Upper lobe of left lung (tissue), 6 donors: ENCODE measurements at regions not wholly inside any gene's neighbourhood (a gene's known extent, or its start where the extent isn't known, plus 50 kb on each side); places are given as distances from the start of the nearest gene placed in this dataset.

Source experiments
- ATAC-seq, 2 donors: fragments of 200-7000 bp; cut with Tn5 transposase; one replicate each; pipeline ENCODE4 v1.9.1; 2022; ENCODE audit warnings: mild to moderate bottlenecking in 2 of 2, moderate library complexity in 2 of 2; ENCODE audit not compliant: low FRiP score in 2 of 2
- DNase-seq, 2 donors: peaks; one replicate each; pipeline ENCODE4 v3.0.0-alpha.2; 2019 to 2020
- H3K27ac ChIP-seq, 4 donors: fragments of 200-600 bp; sonication (generic); one replicate each; pipeline ENCODE4 v1.5.1; 2016 to 2019
- H3K27me3 ChIP-seq, 4 donors: fragments of 200-600 bp; sonication (generic); one replicate each; pipeline ENCODE4 v1.5.1; 2017 to 2019
- H3K36me3 ChIP-seq, 4 donors: fragments of 200-600 bp; sonication (generic); one replicate each; pipeline ENCODE4 v1.5.1; 2016 to 2019
- H3K4me1 ChIP-seq, 4 donors: fragments of 200-600 bp; sonication (generic); one replicate each; pipeline ENCODE4 v1.5.1; 2018 to 2019
- H3K4me3 ChIP-seq, 4 donors: fragments of 200-600 bp; sonication (generic); one replicate each; pipeline ENCODE4 v1.5.1; 2017 to 2019; ENCODE audit warnings: mild to moderate bottlenecking in 2 of 4, moderate library complexity in 1 of 4
- H3K9me3 ChIP-seq, 4 donors: fragments of 200-600 bp; sonication (generic); one replicate each; pipeline ENCODE4 v1.5.1; 2018 to 2019
- EP300 ChIP-seq, 4 donors: sonication (generic); formaldehyde crosslinking; IDR thresholded peaks; one replicate each; pipeline ENCODE4 v1.5.1; 2017; ENCODE audit warnings: antibody characterized with exemption in 4 of 4, control low read depth in 2 of 4
- POLR2A ChIP-seq, 4 donors: fragments of 450-650 bp; IDR thresholded peaks; one replicate each; pipeline ENCODE4 v1.5.1; 2016 to 2017; ENCODE audit warnings: antibody characterized with exemption in 4 of 4, mild to moderate bottlenecking in 2 of 4
- POLR2AphosphoS5 ChIP-seq, 2 donors: sonication (generic); formaldehyde crosslinking; IDR thresholded peaks; one replicate each; pipeline ENCODE4 v1.5.1; 2017; ENCODE audit warnings: antibody characterized with exemption in 2 of 2
- WGBS, 2 donors: methylation state at CpG; one replicate each; pipeline ENCODE4 v1.1.5; 2017 to 2018; 5-methylcytosine and 5-hydroxymethylcytosine counted together
- TF ChIP-seq, protein P1 (sequence below), 6 experiments: fragments of 450-650 bp in 4 of 6; fragments of 200-600 bp in 2 of 6; sonication (generic) in 2 of 6; IDR thresholded peaks; one replicate each; pipeline ENCODE4 v1.5.1; 2016 to 2019; ENCODE audit warnings: antibody characterized with exemption in 6 of 6
- donor health status: DM: no; HTN: no; CAD: no; lungs with moderate emphysema.
- donor health status: DM: no; HTN: yes; CAD: no; lungs with severe emphysema.

- DNase-seq: no peak
- H3K4me1 ChIP-seq: no peaks in the 10 kb centered on the region
- H3K36me3 ChIP-seq: no peaks in the 10 kb centered on the region
- TF ChIP-seq POLR2A (IDR thresholded peaks at IDR 0.05) (no peak), POLR2AphosphoS5 (IDR thresholded peaks at IDR 0.05) (no peak), EP300 (IDR thresholded peaks at IDR 0.05) (no peak)
- TF ChIP-seq, protein P1, sequence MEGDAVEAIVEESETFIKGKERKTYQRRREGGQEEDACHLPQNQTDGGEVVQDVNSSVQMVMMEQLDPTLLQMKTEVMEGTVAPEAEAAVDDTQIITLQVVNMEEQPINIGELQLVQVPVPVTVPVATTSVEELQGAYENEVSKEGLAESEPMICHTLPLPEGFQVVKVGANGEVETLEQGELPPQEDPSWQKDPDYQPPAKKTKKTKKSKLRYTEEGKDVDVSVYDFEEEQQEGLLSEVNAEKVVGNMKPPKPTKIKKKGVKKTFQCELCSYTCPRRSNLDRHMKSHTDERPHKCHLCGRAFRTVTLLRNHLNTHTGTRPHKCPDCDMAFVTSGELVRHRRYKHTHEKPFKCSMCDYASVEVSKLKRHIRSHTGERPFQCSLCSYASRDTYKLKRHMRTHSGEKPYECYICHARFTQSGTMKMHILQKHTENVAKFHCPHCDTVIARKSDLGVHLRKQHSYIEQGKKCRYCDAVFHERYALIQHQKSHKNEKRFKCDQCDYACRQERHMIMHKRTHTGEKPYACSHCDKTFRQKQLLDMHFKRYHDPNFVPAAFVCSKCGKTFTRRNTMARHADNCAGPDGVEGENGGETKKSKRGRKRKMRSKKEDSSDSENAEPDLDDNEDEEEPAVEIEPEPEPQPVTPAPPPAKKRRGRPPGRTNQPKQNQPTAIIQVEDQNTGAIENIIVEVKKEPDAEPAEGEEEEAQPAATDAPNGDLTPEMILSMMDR (IDR thresholded peaks at IDR 0.05): no peak
- no peaks in the 10 kb centered on the region for H3K27me3 ChIP-seq
- WGBS, 2 donors: 78 to 83% methylated on average over 5 of the region's 5 CpGs
- no peak overlapping the region for H3K27ac ChIP-seq
- ATAC-seq: no peak
- no peak overlapping the region for H3K4me3 ChIP-seq
- no peaks in the 10 kb centered on the region for H3K9me3 ChIP-seq
Observed at GRCh38 chr3:55226696-55227095, 260.4 kb downstream of the WNT5A start.

- no peak overlapping the region for H3K4me3 ChIP-seq
- H3K4me1 ChIP-seq: no peaks in the 10 kb centered on the region
- TF ChIP-seq, protein P1 (IDR thresholded peaks at IDR 0.05): no peak
- TF ChIP-seq POLR2AphosphoS5 (IDR thresholded peaks at IDR 0.05) (no peak), POLR2A (IDR thresholded peaks at IDR 0.05) (no peak), EP300 (IDR thresholded peaks at IDR 0.05) (no peak)
Observed at GRCh38 chr3:55218577-55218976, 268.5 kb downstream of the WNT5A start.

GRCh38 chr3:55207744-55208143 lies 279.4 kb downstream of the WNT5A start:
- Histone ChIP-seq H3K4me3 (no peak overlapping the region), H3K27ac (no peak overlapping the region), H3K36me3 (no peaks in the 10 kb centered on the region), H3K27me3 (no peaks in the 10 kb centered on the region), H3K9me3 (no peaks in the 10 kb centered on the region), H3K4me1 (no peaks in the 10 kb centered on the region)
- no peak for DNase-seq
- ATAC-seq: no peak
- TF ChIP-seq POLR2AphosphoS5 (IDR thresholded peaks at IDR 0.05) (no peak), POLR2A (IDR thresholded peaks at IDR 0.05) (no peak), EP300 (IDR thresholded peaks at IDR 0.05) (no peak)
- TF ChIP-seq, protein P1 (IDR thresholded peaks at IDR 0.05): no peak

More at GRCh38 chr3:55218577-55218976, 268.5 kb downstream of the WNT5A start:
- no peak overlapping the region for H3K27ac ChIP-seq
- no peaks in the 10 kb centered on the region for H3K36me3 ChIP-seq
- ATAC-seq (no peak), DNase-seq (no peak)
- H3K27me3 ChIP-seq: no peaks in the 10 kb centered on the region
- H3K9me3 ChIP-seq: no peaks in the 10 kb centered on the region
- WGBS, 2 donors: 0 to 62% methylated on average over 1 of the region's 1 CpG

DNA sequence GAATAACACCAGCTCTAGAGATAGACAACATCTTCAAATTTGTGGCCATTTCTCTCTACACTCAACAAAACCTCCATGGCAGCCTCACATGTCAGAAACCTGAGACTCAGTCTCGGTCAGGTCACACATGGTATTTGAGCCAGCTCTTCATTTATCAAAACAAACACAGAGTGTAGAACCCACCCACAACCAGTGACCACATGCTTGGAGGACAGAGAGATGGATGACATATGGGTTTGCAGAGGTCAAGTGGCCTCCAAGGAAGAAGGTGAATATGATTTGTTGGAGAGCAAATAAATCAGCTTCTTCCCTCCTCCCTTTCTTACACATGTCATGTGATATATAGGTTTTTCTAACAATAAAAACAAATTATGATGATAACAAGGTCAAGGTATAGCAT lies 278.1 kb upstream of the LRTM1 start:
- TF ChIP-seq POLR2AphosphoS5 (IDR thresholded peaks at IDR 0.05) (no peak), EP300 (IDR thresholded peaks at IDR 0.05) (no peak), POLR2A (IDR thresholded peaks at IDR 0.05) (no peak)
- TF ChIP-seq, protein P1 (IDR thresholded peaks at IDR 0.05): no peak
- DNase-seq (no peak), ATAC-seq (no peak)
- Histone ChIP-seq H3K36me3 (no peaks in the 10 kb centered on the region), H3K27me3 (no peaks in the 10 kb centered on the region), H3K9me3 (no peaks in the 10 kb centered on the region), H3K27ac (no peak overlapping the region), H3K4me1 (no peaks in the 10 kb centered on the region), H3K4me3 (no peak overlapping the region)
- 50 to 59% methylated on average over 1 of the region's 1 CpG for WGBS, 2 donors

GRCh38 chr3:55204417-55204816 lies 276.6 kb upstream of the LRTM1 start:
- no peak for DNase-seq
- Histone ChIP-seq H3K4me1 (no peaks in the 10 kb centered on the region), H3K27ac (no peak overlapping the region), H3K36me3 (no peaks in the 10 kb centered on the region), H3K27me3 (no peaks in the 10 kb centered on the region), H3K9me3 (no peaks in the 10 kb centered on the region), H3K4me3 (no peak overlapping the region)
- no peak for TF ChIP-seq POLR2AphosphoS5 (IDR thresholded peaks at IDR 0.05)
- peak in 1 of 2 donors; percentile 28 for ATAC-seq
- 78 to 88% methylated on average over 1 of the region's 1 CpG for WGBS, 2 donors
